Uterus (tissue), 3 donors: ENCODE measurements at regions not wholly inside any gene's neighbourhood (a gene's known extent, or its start where the extent isn't known, plus 50 kb on each side); places are given as distances from the start of the nearest gene placed in this dataset.

ENCODE experiments used
- DNase-seq, 2 donors: peaks; one replicate each; pipeline ENCODE4 v3.0.0-alpha.2; 2019 to 2020
- H3K27ac ChIP-seq, 2 donors: fragments of 200-600 bp; sonication (generic); 1 replicate in 1 of 2; 2 replicates in 1 of 2; pipeline ENCODE4 v1.5.1; 2016 to 2018
- H3K27me3 ChIP-seq, 2 donors: fragments of 200-600 bp; sonication (generic); one replicate each; pipeline ENCODE4 v1.5.1; 2018 to 2019; ENCODE audit warnings: control low read depth in 1 of 2
- H3K36me3 ChIP-seq, 2 donors: fragments of 200-600 bp; sonication (generic); one replicate each; pipeline ENCODE4 v1.5.1; 2019; ENCODE audit warnings: control low read depth in 1 of 2
- H3K4me1 ChIP-seq, 2 donors: fragments of 200-600 bp; sonication (generic); one replicate each; pipeline ENCODE4 v1.5.1; 2018 to 2019; ENCODE audit warnings: control low read depth in 1 of 2
- H3K4me3 ChIP-seq, 2 donors: fragments of 200-600 bp; sonication (generic); 1 replicate in 1 of 2; 2 replicates in 1 of 2; pipeline ENCODE4 v1.5.1; 2018 to 2019; ENCODE audit warnings: mild to moderate bottlenecking in 1 of 2
- H3K9me3 ChIP-seq, 2 donors: fragments of 200-600 bp; sonication (generic); one replicate each; pipeline ENCODE4 v1.5.1; 2019; ENCODE audit warnings: control low read depth in 1 of 2
- POLR2A ChIP-seq, 2 donors: fragments of 450-650 bp; IDR thresholded peaks; one replicate each; pipeline ENCODE4 v1.6.1; 2016; ENCODE audit warnings: antibody characterized with exemption in 2 of 2, mild to moderate bottlenecking in 1 of 2, moderate library complexity in 1 of 2
- intact Hi-C: fragments of 100-400 bp; cut with DNase I; formaldehyde crosslinking; loops from one replicate; pipeline ENCODE4 v1.15.1; 2023; ENCODE audit warnings: low total_unique reads
- TF ChIP-seq, protein P1 (sequence below), 4 experiments: fragments of 200-600 bp in 2 of 4; fragments of 450-650 bp in 2 of 4; sonication (generic) in 2 of 4; IDR thresholded peaks; one replicate each; pipeline ENCODE4 v1.5.1; 2016 to 2019; ENCODE audit warnings: antibody characterized with exemption in 4 of 4, mild to moderate bottlenecking in 2 of 4, moderate library complexity in 1 of 4
- donor health status: DM: yes; HTN: yes; CAD: no.

DNA sequence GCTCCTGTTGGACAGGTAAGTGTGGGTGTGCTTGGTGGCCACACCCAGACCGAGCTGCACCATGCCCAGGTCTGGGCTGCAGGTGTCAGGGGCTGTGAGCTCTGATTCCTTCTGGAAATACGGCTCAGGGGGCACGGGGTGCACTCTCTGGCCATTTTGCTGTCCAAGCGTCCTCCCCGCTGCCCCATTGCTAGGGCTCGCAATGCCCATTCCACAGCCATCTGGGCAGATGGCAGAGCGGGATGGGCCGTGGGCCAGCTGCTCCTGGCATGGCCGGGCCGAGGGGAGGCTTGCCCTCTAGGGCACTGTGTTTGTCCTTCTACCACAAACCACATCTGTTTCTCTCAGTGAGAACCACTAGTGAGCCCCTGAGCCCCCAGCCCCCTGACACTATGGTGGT is 67.9 kb upstream of the RXRA start:
- Histone ChIP-seq H3K27ac (no peak overlapping the region), H3K27me3 (no peaks in the 10 kb centered on the region), H3K4me3 (no peak overlapping the region), H3K36me3 (no peaks in the 10 kb centered on the region), H3K9me3 (no peaks in the 10 kb centered on the region), H3K4me1 (no peaks in the 10 kb centered on the region)
- intact Hi-C loops = no loop called here
- TF ChIP-seq POLR2A (IDR thresholded peaks at IDR 0.05) = no peak
- TF ChIP-seq, protein P1, sequence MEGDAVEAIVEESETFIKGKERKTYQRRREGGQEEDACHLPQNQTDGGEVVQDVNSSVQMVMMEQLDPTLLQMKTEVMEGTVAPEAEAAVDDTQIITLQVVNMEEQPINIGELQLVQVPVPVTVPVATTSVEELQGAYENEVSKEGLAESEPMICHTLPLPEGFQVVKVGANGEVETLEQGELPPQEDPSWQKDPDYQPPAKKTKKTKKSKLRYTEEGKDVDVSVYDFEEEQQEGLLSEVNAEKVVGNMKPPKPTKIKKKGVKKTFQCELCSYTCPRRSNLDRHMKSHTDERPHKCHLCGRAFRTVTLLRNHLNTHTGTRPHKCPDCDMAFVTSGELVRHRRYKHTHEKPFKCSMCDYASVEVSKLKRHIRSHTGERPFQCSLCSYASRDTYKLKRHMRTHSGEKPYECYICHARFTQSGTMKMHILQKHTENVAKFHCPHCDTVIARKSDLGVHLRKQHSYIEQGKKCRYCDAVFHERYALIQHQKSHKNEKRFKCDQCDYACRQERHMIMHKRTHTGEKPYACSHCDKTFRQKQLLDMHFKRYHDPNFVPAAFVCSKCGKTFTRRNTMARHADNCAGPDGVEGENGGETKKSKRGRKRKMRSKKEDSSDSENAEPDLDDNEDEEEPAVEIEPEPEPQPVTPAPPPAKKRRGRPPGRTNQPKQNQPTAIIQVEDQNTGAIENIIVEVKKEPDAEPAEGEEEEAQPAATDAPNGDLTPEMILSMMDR (IDR thresholded peaks at IDR 0.05) = no peak
- DNase-seq = no peak

DNA sequence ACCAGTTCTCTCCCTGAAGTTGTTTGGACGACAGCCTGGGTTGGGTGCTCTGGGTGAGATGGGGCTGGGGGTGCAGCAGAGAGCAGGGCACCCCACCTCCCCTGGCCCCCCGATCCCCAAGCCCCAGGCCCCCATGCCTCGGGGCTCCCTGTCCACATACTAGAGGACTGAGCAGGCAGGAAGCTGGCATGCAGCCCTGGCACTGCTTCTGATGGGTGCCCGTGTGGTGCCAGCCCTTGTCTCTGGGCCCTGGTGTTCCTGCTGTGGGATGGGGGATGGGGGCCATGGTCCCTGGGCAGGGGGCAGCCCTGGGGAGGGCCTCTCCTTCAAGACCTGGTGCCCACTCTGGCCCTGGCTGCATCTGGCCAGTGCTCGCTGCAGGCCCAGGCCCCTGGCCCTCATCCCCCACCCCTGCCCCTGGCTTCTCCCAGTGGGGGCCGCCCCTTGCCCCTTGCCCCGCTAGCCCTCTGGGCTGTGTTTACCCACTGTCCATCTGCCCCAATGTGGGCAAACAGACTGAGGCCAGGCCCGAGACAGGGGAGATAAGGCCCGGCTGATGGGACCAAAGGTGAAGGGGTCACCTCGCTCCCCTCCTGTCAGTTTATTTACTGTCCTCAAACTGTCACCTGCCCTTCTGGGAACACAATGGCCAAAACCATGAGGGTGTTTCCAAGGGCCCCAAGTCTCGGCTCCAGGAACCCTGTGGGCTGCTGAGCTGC is 67.3 kb upstream of the RXRA start:
- no peaks in the 10 kb centered on the region for H3K9me3 ChIP-seq
- H3K36me3 ChIP-seq = no peaks in the 10 kb centered on the region
- no peaks in the 10 kb centered on the region for H3K27me3 ChIP-seq
- no peak for TF ChIP-seq POLR2A (IDR thresholded peaks at IDR 0.05)
- TF ChIP-seq, protein P1 (IDR thresholded peaks at IDR 0.05) = no peak
- H3K4me1 ChIP-seq = no peaks in the 10 kb centered on the region
- intact Hi-C loops = no loop called here
- no peak overlapping the region for H3K27ac ChIP-seq
- no peak for DNase-seq
- no peak overlapping the region for H3K4me3 ChIP-seq

DNA sequence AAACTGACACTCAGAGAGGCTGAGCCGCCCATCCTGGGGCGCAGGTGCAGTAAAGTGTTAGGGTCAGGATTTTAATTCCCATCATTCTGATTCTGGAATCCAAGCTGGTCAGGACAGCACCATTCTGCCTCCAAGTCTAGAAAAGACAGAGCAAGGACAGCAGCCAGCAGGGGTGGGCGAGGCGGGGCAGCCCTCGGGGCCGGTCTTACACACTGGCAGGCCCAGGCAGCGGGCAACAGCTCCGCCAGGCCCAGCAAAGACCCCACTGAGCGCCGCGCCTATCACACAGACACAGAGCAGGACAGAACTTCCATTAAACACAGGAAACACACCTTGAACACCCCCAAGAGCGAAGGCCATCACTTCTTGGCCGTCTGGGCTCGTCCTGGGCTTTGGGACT is 66.5 kb upstream of the RXRA start:
- Histone ChIP-seq H3K27ac (no peak overlapping the region), H3K4me3 (no peak overlapping the region), H3K27me3 (no peaks in the 10 kb centered on the region), H3K4me1 (no peaks in the 10 kb centered on the region), H3K36me3 (no peaks in the 10 kb centered on the region), H3K9me3 (no peaks in the 10 kb centered on the region)
- intact Hi-C loops = no loop called here
- TF ChIP-seq, protein P1 (IDR thresholded peaks at IDR 0.05) = no peak
- no peak for TF ChIP-seq POLR2A (IDR thresholded peaks at IDR 0.05)
- DNase-seq = no peak

DNA sequence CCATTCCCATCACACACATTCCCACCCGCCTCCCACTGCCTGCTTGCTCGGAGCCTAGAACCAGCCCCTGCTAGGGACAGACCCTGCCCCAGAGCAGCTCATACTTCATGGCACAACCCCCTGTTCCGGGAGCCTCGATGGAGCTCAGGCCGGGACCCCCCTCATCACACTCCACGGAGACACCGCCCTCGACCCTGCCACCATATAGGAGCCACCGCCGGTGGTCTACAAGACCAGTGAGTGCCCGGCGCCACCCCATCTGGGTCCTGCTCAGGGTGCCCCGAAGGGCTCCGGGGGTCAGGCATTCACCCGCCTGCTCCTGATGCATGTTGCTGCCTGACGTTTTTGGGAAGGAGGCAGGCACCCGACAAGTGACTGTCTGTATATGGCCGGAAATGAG is 65.5 kb upstream of the RXRA start:
- no peak for DNase-seq
- intact Hi-C loops = no loop called here
- H3K4me3 ChIP-seq = no peak overlapping the region
- H3K27ac ChIP-seq = no peak overlapping the region
- H3K27me3 ChIP-seq = no peaks in the 10 kb centered on the region
- no peaks in the 10 kb centered on the region for H3K9me3 ChIP-seq
- no peaks in the 10 kb centered on the region for H3K4me1 ChIP-seq
- no peaks in the 10 kb centered on the region for H3K36me3 ChIP-seq
- TF ChIP-seq, protein P1 (IDR thresholded peaks at IDR 0.05) = no peak

DNA sequence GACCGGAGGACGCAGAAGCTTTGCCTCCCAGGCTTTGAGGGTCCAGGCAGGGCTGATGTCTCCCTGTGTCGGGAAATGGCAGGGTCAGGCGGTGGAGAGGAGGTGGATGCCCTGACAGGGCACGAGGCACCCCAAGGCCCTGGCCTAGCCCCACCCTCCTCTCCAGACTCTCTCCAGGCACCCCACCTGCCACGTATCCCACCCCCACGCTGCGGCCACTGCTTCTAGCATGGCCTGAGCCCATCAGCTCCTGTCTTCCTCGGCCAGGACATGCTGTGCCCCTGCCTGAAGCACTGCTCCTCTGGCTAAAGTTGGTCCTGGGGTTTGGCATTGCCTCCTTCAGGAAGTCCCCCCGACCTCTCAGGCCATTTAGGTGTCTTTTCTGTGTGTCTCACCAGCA is 64.2 kb upstream of the RXRA start:
- DNase-seq = no peak
- TF ChIP-seq, protein P1 (IDR thresholded peaks at IDR 0.05) = no peak
- TF ChIP-seq POLR2A (IDR thresholded peaks at IDR 0.05) = no peak
- Histone ChIP-seq H3K4me1 (no peaks in the 10 kb centered on the region), H3K4me3 (no peak overlapping the region), H3K36me3 (no peaks in the 10 kb centered on the region), H3K27ac (no peak overlapping the region), H3K9me3 (no peaks in the 10 kb centered on the region), H3K27me3 (no peaks in the 10 kb centered on the region)
- intact Hi-C loops = no loop called here
